HG03521 (cell line): ENCODE measurements at regions not wholly inside any gene's neighbourhood (a gene's known extent, or its start where the extent isn't known, plus 50 kb on each side); places are given as distances from the start of the nearest gene placed in this dataset.
"Not testable (repeated sequence)": the region's sequence is repeated elsewhere in the genome, so short reads cannot be mapped to it uniquely, and the experiment has no call there.

Source experiments
- ATAC-seq: cut with Tn5 transposase; IDR thresholded peaks from one replicate; pipeline ENCODE4 v1.9.1; 2021; ENCODE audit warnings: mild to moderate bottlenecking, moderate library complexity; ENCODE audit not compliant: unreplicated experiment

GRCh38 chr1:232713785-232714184, 83.9 kb upstream of the SIPA1L2 start:
- no peak for ATAC-seq

DNA sequence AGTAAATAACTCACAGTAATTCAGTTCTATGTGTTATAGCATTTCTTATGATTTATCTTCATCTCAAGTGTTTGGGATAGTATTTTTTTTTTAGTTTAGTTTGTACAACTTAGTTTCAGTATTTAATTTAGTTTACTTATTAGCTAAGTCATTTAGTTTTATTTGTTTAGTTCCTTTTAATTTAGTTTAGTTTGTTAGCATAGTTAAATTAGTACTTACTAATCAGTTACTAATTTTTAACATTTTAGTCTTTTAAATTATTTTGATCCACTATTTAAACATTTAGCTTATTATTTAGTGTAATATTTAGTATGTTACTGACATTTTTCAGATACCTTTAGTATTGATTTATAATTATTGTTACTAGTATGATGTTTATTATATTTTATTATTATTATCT, 85.2 kb upstream of the SIPA1L2 start:
- no peak for ATAC-seq

DNA sequence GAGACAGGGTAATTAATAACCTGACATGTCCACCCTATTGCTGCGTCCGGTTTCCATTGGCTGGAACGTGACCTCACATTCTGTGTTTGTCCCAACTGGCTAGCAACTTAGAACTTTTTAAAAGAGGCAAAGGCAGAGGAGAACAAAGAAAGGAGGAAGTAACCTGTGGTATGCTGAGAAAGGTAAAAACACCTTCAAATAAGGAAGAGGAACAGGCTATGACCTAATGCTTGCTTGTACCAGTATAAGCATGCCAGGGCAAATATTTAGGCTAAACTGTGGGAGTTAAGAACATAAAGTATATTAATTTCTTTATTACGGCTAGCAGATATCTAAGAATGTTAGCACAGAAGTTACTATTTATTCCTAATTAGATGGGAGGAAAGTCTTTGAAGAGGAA, 87.3 kb upstream of the MAP10 start:
- not testable (repeated sequence) for ATAC-seq

DNA sequence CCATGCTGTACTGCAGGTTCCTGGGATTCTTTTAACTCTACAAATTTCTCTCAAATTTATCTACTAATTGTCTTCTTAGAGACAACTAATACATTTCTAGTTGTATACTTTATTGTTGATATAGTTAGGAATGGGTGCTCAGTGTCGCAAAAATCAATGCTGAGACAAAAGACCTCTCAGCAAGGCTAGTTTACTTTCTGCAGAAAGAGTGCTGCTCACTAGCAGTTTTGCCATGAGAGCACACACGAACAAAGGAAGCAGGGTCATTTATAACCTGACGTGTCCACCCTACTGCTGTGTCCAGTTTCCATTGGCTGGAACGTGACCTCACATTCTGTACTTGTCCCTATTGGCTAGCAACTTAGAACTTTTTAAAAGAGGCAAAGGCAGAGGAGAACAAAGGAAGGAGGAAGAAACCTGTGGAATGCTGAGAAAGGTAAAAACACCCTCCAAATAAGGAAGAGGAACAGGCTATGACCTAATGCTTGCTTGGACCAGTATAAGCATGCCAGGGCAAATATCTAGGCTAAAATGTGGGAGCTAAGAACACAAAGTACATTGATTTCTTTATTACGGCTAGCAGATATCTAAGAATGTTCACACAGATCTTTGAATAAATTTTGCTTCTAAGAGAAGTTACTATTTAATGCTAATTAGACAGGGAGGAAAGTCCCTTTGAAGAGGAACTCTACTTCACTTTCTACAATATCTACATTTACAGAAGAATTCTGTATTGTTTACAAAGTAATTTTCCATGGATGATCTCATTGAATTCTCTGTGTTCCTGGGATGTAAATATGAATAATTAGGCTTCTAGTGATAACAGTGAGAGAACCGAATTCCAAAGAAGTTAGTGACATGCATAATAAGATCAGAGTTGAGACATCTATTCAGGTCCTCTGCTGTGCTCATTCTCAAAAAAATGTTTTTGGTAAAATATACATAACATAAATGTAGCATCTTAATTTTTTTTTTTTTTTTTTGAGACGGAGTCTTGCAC, 86.0 kb upstream of the MAP10 start:
- ATAC-seq, result no peak

DNA sequence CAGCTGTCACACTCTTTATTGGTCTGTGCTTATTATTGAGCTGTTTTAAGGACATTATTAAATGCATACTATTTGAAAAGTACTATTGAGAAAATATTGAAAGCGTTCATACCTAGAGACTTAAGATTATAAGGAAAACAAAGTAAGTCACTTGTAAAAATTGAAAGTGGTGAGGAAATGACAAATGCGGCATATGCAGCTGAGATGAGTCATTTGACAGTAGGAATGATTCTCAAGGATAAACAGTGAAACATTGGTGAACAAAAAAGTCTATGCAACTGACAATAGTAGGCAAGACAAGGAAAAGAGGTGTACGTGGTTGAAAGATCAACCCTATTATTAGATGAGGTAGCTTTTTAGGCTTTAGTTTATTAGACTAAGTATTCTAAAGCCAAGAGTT, 82.6 kb upstream of the MAP10 start:
- no peak for ATAC-seq

- no peak for ATAC-seq
Observed at GRCh38 chr1:232725305-232726047, 79.7 kb upstream of the MAP10 start.

- ATAC-seq, result no peak
Observed at GRCh38 chr1:232726048-232726779, 79.0 kb upstream of the MAP10 start.

GRCh38 chr1:232728507-232729263, 76.5 kb upstream of the MAP10 start:
- no peak for ATAC-seq

DNA sequence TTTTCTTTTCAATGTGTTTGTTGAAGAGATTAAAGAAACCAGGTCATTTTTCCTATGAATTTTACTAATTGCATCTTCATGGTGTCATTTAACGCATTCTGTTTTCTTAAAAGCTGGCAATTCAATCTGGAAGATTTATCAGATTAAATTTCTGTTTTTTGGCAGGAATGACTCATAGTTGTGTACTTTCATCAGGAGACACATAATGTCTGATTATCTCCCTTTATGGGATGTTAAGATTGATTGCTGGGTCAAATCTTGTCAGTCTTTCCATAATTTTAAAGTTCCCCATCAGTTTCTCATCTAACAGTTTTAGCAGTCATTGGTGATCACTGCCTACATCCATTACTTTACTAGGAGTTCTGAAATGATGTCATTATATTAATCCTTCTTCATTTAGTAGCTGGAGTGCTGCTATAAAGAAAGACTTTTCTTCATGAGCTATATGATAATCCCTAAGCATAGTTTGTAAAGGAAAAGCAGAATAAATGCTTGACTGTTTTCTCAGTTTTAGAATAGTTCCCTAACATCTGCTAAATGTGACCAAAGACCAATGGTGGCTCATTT, 72.8 kb upstream of the MAP10 start:
- no peak for ATAC-seq

DNA sequence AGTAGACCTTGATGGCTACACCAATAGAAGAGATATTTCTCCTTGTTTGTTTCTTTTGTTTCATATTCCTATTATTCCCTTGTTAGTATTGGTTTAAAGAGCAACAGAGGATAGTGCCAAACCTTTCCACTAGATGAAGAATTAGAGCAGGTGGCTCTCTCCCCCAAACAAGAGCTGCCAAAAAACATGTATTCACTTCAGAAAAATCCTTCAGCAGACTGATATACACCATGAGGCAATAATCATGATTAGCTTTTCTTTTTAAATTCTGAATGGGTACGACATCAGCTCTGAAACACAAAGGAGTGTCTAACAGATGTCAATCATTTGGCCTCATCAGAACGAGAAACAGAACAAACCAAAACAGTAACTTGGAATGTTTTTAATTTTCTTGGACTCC, 67.3 kb upstream of the MAP10 start:
- ATAC-seq, result no peak

GRCh38 chr1:232743999-232744398, 61.2 kb upstream of the MAP10 start:
- no peak for ATAC-seq

DNA sequence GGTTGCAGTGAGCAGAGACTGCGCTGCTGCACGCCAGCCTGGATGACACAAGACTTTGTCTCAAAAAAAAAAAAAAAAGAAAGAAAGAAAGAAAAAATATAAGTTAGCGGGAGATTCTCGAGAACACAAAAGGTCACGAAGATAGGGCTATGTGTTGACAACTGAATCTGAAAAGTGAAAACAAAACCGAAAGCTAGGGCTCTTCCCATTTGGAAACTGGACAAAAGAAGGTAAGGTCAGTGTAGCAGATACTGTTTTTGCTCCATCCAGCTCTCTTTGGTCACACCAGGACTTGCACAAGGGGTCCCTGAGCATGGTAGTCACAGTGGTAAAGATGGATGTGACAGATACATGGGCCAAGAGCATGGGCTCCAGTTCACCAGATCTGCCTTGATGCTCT, 60.4 kb upstream of the MAP10 start:
- no peak for ATAC-seq

- ATAC-seq, result not testable (repeated sequence)
Observed at GRCh38 chr1:232745698-232746097, 59.5 kb upstream of the MAP10 start.

DNA sequence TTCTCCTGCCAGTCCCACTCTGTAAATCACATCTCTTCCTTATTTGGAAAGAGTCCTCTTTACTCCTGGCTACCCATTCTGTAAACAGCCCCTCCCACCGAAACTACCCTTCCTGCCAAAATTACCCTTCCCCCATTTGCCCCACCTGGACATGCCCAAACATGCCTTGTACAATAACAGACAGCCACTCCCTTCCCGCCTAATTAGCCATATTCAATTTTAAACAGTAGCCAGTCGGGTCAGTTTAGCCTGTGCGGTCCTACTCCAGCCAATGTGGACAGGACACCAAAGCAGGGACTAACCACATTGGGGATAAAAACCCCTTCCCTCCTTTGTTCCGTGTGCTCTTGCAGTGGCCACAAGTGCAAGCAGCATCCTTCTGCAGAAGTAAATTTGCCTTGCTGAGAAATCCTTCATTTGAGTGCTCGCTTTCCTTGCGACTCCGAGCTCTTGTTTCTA, 56.3 kb upstream of the MAP10 start:
- ATAC-seq, result no peak

DNA sequence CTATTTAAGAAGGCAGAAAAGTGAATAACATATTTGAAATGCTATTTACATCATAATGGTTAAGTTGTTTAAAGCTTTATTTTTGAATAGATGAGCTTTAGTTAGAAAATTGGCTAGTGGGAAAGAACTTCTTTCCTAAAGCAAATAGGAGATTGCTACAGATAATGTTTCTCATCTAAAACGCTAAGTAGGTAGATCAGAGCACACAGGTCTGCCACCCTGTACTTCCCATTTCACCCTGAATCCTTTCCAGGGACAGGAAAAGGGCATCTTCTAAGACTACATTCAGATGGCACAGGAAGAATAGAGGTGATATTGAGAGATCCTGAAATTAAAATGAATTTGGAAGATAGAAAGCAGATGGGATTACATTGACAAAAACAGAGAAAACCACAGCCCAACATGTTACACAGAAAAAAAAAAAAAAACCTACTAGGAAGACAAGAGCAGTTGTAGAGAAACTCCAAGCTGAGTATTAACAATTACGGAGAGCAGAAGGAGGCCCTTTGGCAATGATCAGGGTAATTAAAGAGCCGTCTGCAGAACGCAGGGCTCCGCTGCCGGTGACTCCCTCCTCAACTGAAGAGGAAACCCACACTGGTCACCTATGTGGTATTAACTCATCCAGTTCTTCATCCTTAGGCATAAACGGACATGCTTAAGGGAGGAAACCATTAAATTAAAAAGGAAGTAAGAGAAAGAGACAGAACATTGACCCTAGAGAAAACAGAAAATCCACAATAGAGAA, 53.6 kb upstream of the MAP10 start:
- ATAC-seq, result no peak

GRCh38 chr1:232752365-232752764, 52.9 kb upstream of the MAP10 start:
- no peak for ATAC-seq

GRCh38 chr1:232754930-232755329, 50.3 kb upstream of the MAP10 start:
- no peak for ATAC-seq
